WTC11 (cell line): ENCODE measurements at regions not wholly inside any gene's neighbourhood (a gene's known extent, or its start where the extent isn't known, plus 50 kb on each side); places are given as distances from the start of the nearest gene placed in this dataset.

Experiments
- CBFB ChIP-seq: sonication (generic); formaldehyde crosslinking; IDR thresholded peaks from 2 replicates; pipeline ENCODE4 v1.8.1; 2022; ENCODE audit warnings: mild to moderate bottlenecking, low read depth, missing genetic modification reagents
- CREB1 ChIP-seq: sonication (generic); formaldehyde crosslinking; IDR thresholded peaks from 2 replicates; pipeline ENCODE4 v1.8.0; 2023; ENCODE audit warnings: mild to moderate bottlenecking, missing genetic modification reagents
- NFE2L1 ChIP-seq: sonication (generic); formaldehyde crosslinking; IDR thresholded peaks from 2 replicates; pipeline ENCODE4 v1.8.1; 2023; ENCODE audit warnings: missing genetic modification reagents
- NR2C2 ChIP-seq: sonication (generic); formaldehyde crosslinking; IDR thresholded peaks from 2 replicates; pipeline ENCODE4 v1.8.0; 2022; ENCODE audit warnings: mild to moderate bottlenecking, missing genetic modification reagents
- RELA ChIP-seq: sonication (generic); formaldehyde crosslinking; IDR thresholded peaks from 2 replicates; pipeline ENCODE4 v1.8.1; 2022; ENCODE audit warnings: missing genetic modification reagents, mild to moderate bottlenecking, borderline replicate concordance
- ZNF263 ChIP-seq: sonication (generic); formaldehyde crosslinking; IDR thresholded peaks from 2 replicates; pipeline ENCODE4 v1.8.1; 2022; ENCODE audit warnings: low read depth, mild to moderate bottlenecking, moderate library complexity, missing genetic modification reagents
- TF ChIP-seq, protein P1 (sequence below): sonication (generic); formaldehyde crosslinking; IDR thresholded peaks from 2 replicates; pipeline ENCODE4 v1.8.0; 2022; ENCODE audit warnings: mild to moderate bottlenecking, missing genetic modification reagents
- TF ChIP-seq, protein P2 (sequence below): fragments of 200-600 bp; IDR thresholded peaks from 2 replicates; pipeline ENCODE4 v1.8.0; 2022; ENCODE audit warnings: antibody characterized with exemption
- TF ChIP-seq, protein P3 (sequence below): sonication (generic); formaldehyde crosslinking; IDR thresholded peaks from 2 replicates; pipeline ENCODE4 v1.8.1; 2023; ENCODE audit warnings: mild to moderate bottlenecking, missing genetic modification reagents, moderate library complexity
- TF ChIP-seq, protein P4 (sequence below): sonication (generic); formaldehyde crosslinking; IDR thresholded peaks from 2 replicates; pipeline ENCODE4 v1.8.0; 2022; ENCODE audit warnings: mild to moderate bottlenecking, missing genetic modification reagents

DNA sequence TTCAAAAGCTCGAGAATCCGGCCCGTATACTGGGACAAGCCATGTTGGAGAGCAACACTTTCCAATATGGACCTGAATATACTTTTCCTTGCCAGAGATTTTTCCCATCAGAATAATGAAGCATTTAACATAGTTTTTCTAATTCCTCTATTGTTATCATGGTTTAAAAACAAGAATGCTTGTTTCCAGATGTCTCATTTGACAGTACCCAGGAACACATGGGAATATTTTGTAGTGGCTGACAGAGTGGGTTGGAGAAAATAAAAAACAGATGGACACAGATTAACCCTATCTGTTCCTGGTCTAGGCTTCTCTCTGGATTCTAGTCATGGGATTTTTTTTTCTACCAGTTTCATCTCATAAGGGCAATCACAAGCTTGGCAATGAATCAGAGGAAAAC, 164.8 kb upstream of the CEP162 start:
- TF ChIP-seq NFE2L1 (CRISPR knock-in tag) (no peak), CREB1 (CRISPR knock-in tag) (no peak), NR2C2 (CRISPR knock-in tag) (no peak), CBFB (CRISPR knock-in tag) (no peak), RELA (CRISPR knock-in tag) (no peak), ZNF263 (CRISPR knock-in tag) (no peak)
- TF ChIP-seq, protein P1, sequence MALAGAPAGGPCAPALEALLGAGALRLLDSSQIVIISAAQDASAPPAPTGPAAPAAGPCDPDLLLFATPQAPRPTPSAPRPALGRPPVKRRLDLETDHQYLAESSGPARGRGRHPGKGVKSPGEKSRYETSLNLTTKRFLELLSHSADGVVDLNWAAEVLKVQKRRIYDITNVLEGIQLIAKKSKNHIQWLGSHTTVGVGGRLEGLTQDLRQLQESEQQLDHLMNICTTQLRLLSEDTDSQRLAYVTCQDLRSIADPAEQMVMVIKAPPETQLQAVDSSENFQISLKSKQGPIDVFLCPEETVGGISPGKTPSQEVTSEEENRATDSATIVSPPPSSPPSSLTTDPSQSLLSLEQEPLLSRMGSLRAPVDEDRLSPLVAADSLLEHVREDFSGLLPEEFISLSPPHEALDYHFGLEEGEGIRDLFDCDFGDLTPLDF (CRISPR knock-in tag), result no peak
- TF ChIP-seq, protein P2, sequence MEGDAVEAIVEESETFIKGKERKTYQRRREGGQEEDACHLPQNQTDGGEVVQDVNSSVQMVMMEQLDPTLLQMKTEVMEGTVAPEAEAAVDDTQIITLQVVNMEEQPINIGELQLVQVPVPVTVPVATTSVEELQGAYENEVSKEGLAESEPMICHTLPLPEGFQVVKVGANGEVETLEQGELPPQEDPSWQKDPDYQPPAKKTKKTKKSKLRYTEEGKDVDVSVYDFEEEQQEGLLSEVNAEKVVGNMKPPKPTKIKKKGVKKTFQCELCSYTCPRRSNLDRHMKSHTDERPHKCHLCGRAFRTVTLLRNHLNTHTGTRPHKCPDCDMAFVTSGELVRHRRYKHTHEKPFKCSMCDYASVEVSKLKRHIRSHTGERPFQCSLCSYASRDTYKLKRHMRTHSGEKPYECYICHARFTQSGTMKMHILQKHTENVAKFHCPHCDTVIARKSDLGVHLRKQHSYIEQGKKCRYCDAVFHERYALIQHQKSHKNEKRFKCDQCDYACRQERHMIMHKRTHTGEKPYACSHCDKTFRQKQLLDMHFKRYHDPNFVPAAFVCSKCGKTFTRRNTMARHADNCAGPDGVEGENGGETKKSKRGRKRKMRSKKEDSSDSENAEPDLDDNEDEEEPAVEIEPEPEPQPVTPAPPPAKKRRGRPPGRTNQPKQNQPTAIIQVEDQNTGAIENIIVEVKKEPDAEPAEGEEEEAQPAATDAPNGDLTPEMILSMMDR, result no peak
- TF ChIP-seq, protein P3, sequence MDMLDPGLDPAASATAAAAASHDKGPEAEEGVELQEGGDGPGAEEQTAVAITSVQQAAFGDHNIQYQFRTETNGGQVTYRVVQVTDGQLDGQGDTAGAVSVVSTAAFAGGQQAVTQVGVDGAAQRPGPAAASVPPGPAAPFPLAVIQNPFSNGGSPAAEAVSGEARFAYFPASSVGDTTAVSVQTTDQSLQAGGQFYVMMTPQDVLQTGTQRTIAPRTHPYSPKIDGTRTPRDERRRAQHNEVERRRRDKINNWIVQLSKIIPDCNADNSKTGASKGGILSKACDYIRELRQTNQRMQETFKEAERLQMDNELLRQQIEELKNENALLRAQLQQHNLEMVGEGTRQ (CRISPR knock-in tag), result no peak
- TF ChIP-seq, protein P4, sequence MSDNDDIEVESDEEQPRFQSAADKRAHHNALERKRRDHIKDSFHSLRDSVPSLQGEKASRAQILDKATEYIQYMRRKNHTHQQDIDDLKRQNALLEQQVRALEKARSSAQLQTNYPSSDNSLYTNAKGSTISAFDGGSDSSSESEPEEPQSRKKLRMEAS, result no peak
